ENCODE measurements at regions not wholly inside any gene's neighbourhood (a gene's known extent, or its start where the extent isn't known, plus 50 kb on each side); places are given as distances from the start of the nearest gene placed in this dataset.

DNA sequence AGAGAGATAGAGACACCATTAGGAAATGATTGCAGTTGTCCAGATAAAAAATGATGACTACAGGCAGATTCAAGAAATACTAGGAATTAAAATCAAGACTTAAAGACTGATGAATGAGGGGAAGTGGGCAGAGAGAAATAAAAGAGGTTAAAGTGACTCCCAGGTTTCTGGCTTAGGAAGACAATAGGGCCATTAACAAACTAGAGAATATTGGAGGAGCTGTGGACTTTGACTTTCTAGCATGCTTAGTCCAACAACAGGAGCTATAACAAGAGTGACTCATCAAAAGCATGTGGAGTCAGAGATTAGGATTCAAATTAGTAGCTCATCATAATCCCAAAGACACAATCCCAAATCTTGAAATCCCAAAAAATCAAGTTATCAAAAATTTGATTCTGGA, 101.5 kb downstream of the BMP4 start:
- no peaks in the 10 kb centered on the region for H3K9me3 ChIP-seq
- no peaks in the 10 kb centered on the region for H3K36me3 ChIP-seq
- H3K27me3 ChIP-seq, result no peaks in the 10 kb centered on the region
- DNase-seq, result no peak
- TF ChIP-seq, protein P1, sequence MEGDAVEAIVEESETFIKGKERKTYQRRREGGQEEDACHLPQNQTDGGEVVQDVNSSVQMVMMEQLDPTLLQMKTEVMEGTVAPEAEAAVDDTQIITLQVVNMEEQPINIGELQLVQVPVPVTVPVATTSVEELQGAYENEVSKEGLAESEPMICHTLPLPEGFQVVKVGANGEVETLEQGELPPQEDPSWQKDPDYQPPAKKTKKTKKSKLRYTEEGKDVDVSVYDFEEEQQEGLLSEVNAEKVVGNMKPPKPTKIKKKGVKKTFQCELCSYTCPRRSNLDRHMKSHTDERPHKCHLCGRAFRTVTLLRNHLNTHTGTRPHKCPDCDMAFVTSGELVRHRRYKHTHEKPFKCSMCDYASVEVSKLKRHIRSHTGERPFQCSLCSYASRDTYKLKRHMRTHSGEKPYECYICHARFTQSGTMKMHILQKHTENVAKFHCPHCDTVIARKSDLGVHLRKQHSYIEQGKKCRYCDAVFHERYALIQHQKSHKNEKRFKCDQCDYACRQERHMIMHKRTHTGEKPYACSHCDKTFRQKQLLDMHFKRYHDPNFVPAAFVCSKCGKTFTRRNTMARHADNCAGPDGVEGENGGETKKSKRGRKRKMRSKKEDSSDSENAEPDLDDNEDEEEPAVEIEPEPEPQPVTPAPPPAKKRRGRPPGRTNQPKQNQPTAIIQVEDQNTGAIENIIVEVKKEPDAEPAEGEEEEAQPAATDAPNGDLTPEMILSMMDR (IDR thresholded peaks at IDR 0.05; ENCODE audit: low read depth, low read length), result no peak
- H3K4me3 ChIP-seq (ENCODE audit: low read depth, low read length), result no peak overlapping the region
- H3K4me1 ChIP-seq, result no peaks in the 10 kb centered on the region

DNA sequence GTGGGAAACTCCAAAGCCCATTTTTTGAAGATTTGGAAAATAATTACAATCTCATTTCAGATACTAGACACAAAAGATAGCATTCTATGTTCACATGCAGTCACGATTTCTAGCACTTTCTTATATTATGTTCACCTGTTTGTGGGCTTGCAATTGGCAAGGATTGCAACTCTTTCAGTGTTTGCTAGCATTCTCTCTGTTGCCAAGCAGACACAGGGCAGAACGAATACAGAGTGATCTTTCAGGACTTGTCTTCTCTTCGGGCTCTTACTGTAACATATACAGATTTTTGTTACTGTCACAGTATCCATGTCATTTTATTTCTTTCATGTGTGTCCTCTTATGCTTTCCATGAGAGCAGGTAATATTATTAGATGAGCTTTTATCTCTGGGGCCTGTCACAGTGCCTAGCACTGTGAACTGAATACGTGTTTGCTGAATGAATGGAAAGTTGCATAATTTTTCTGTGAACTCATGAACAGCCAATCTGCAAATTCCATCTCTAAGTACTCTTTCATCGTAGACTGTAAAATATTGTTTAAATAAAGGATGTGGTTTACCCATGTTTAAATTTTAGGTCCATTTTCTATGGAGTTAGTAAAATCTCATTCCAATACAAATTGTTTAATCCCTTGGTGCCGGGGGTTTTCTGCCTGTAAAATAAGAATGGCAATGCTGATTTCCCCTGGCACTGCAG, 105.1 kb downstream of the BMP4 start:
- H3K36me3 ChIP-seq, result no peaks in the 10 kb centered on the region
- no peak for DNase-seq
- H3K9me3 ChIP-seq, result no peaks in the 10 kb centered on the region
- H3K27me3 ChIP-seq, result no peaks in the 10 kb centered on the region
- no peak overlapping the region for H3K4me3 ChIP-seq (ENCODE audit: low read depth, low read length)
- TF ChIP-seq, protein P1 (IDR thresholded peaks at IDR 0.05; ENCODE audit: low read depth, low read length), result no peak
- H3K4me1 ChIP-seq, result no peaks in the 10 kb centered on the region

DNA sequence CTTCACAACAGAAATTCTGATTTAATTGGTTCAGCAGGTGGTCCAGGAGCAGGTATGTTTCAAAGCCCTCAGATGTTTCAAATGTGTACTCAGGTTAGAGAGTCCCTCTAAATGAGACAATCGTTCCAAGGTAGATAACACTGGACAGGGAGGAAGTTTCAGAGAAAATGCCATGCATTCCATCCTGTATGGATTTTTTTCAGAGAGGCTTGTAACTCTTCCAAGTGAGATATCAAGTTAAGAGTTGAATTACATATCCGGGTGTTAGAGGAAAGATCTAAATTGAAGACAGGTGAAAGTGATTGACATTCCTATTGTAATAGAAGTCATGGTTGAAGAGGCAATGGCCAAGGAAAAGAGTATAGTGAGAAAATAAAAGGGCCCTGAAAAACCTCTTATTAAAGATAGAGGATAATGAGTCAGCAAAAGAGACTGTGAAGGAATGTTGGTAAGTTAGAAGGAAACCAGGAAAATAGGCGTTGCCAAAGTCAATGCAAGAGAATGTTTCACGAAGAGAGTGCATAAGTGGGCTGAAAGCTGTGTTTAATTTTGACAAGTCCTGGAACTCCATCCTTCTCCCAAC, 105.8 kb downstream of the BMP4 start:
- Histone ChIP-seq H3K9me3 (no peaks in the 10 kb centered on the region), H3K4me1 (no peaks in the 10 kb centered on the region), H3K36me3 (no peaks in the 10 kb centered on the region), H3K4me3 (ENCODE audit: low read depth, low read length) (no peak overlapping the region), H3K27me3 (no peaks in the 10 kb centered on the region)
- TF ChIP-seq, protein P1 (IDR thresholded peaks at IDR 0.05; ENCODE audit: low read depth, low read length), result no peak
- no peak for DNase-seq

DNA sequence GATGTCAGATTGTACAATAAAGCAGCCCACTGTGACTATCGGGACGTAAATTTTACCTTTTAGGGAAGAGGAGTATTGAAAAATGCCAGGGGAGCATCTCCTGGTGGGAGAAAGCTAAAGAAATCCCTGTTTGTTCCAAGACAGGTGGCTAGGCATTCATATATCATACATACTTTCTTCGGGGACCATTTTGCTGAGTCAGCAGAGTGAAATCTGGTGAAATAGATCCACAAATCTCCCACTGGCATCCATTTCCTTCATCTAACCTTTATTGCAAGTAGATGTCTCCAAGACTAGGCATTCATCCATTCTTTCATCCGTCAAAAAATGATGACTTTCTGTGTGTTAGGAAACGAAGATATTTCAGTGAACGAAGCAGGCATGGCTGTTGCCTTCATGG, 107.1 kb downstream of the BMP4 start:
- no peaks in the 10 kb centered on the region for H3K9me3 ChIP-seq
- no peak for DNase-seq
- H3K27me3 ChIP-seq, result no peaks in the 10 kb centered on the region
- TF ChIP-seq, protein P1 (IDR thresholded peaks at IDR 0.05; ENCODE audit: low read depth, low read length), result no peak
- H3K36me3 ChIP-seq, result no peaks in the 10 kb centered on the region
- H3K4me1 ChIP-seq, result no peaks in the 10 kb centered on the region
- H3K4me3 ChIP-seq (ENCODE audit: low read depth, low read length), result no peak overlapping the region

DNA sequence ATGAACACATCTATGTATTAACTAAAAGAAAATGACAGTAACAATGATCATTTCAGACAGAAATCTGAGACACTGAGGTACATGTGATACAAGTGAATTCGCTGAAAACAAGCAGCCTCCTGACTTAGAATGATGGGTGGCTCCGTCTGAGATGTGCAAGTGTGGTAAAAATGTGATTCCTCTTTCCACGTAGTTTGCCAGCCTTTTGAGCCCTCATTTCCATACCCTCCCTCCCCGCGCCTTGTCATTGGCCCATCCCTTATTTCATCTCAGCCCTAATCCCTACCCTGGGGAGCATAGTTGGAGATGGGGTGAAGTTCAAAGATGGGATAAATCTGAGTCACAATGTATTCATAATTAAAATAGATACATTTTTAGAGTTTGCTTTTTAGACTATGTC, 107.8 kb downstream of the BMP4 start:
- DNase-seq, result no peak
- Histone ChIP-seq H3K36me3 (no peaks in the 10 kb centered on the region), H3K9me3 (no peaks in the 10 kb centered on the region), H3K4me1 (no peaks in the 10 kb centered on the region), H3K4me3 (ENCODE audit: low read depth, low read length) (no peak overlapping the region), H3K27me3 (no peaks in the 10 kb centered on the region)
- TF ChIP-seq, protein P1 (IDR thresholded peaks at IDR 0.05; ENCODE audit: low read depth, low read length), result no peak

DNA sequence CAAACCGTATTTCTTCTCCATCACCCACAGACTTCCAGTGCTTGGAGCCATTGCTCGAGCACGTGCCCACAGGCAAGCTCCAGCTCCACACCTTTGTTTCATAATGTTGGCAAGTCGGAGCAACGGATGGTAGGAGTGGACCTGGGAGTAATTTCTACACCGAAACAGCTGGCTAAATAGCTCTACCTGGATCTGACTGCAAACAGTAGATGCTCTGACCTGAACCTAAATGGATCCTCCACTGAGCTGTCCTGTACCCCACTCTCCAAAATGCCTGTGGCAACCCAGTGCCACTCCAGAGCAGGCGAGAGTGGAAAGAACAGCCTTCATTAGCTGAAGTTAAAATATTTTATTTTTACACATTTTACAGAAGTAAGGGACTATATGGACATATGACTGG, 108.7 kb downstream of the BMP4 start:
- TF ChIP-seq, protein P1 (IDR thresholded peaks at IDR 0.05; ENCODE audit: low read depth, low read length), result no peak
- Histone ChIP-seq H3K4me3 (ENCODE audit: low read depth, low read length) (no peak overlapping the region), H3K9me3 (no peaks in the 10 kb centered on the region), H3K27me3 (no peaks in the 10 kb centered on the region), H3K36me3 (no peaks in the 10 kb centered on the region), H3K4me1 (no peaks in the 10 kb centered on the region)
- DNase-seq, result no peak

Data from BE2C (cell line).